ENCODE measurements at regions not wholly inside any gene's neighbourhood (a gene's known extent, or its start where the extent isn't known, plus 50 kb on each side); places are given as distances from the start of the nearest gene placed in this dataset.

DNA sequence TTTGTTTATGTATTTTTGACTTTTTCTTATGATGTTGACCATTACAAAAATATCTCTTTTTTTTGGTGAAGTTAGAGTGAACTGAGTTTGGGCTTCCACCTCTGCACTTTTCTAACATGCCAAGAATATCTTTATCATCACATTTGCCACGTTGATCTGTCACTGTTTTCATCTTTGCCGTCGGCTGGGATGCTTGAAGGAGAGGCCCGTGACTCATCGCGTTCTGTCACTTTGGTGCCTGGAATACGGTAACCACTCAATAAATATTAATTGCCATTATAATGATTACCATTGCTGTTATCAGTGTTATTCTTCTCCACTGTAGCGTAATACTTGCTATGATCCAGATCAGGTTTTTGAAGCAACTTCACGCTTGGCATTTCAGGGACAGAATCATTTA is 350.8 kb upstream of the PFKP start:
- ChIA-PET POLR2A (no interaction called here), CTCF (no interaction called here)
- no peak for DNase-seq (ENCODE audit: extremely low spot score)
- TF ChIP-seq SP1 (IDR thresholded peaks at IDR 0.05) (no peak), FOXM1 (IDR thresholded peaks at IDR 0.05; ENCODE audit: borderline replicate concordance) (no peak), FOXK2 (IDR thresholded peaks at IDR 0.05) (no peak), TARDBP (IDR thresholded peaks at IDR 0.05) (no peak), CTBP1 (IDR thresholded peaks at IDR 0.05; ENCODE audit: borderline replicate concordance) (no peak), NFRKB (IDR thresholded peaks at IDR 0.05) (no peak), SUZ12 (IDR thresholded peaks at IDR 0.05) (no peak), FOXA1 (IDR thresholded peaks at IDR 0.05) (no peak)
- TF ChIP-seq, protein P1, sequence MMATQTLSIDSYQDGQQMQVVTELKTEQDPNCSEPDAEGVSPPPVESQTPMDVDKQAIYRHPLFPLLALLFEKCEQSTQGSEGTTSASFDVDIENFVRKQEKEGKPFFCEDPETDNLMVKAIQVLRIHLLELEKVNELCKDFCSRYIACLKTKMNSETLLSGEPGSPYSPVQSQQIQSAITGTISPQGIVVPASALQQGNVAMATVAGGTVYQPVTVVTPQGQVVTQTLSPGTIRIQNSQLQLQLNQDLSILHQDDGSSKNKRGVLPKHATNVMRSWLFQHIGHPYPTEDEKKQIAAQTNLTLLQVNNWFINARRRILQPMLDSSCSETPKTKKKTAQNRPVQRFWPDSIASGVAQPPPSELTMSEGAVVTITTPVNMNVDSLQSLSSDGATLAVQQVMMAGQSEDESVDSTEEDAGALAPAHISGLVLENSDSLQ (IDR thresholded peaks at IDR 0.05): no peak

GRCh38 chr10:2714597-2714996 is 352.8 kb upstream of the PFKP start:
- ChIA-PET CTCF (no interaction called here), POLR2A (no interaction called here)
- no peak for DNase-seq (ENCODE audit: extremely low spot score)
- TF ChIP-seq, protein P1 (IDR thresholded peaks at IDR 0.05): no peak
- TF ChIP-seq SP1 (IDR thresholded peaks at IDR 0.05) (no peak), FOXK2 (IDR thresholded peaks at IDR 0.05) (no peak), L3MBTL2 (conservative IDR thresholded peaks at IDR 0.05) (no peak), ZNF384 (IDR thresholded peaks at IDR 0.05) (no peak), FOXM1 (IDR thresholded peaks at IDR 0.05; ENCODE audit: borderline replicate concordance) (no peak), LEF1 (IDR thresholded peaks at IDR 0.05; ENCODE audit: borderline replicate concordance) (no peak), BHLHE40 (IDR thresholded peaks at IDR 0.05; ENCODE audit: borderline replicate concordance) (no peak), ARNT (IDR thresholded peaks at IDR 0.05) (no peak)

GRCh38 chr10:2703953-2704352 is 363.4 kb upstream of the PFKP start:
- ChIA-PET CTCF (no interaction called here), POLR2A (no interaction called here)
- TF ChIP-seq SUZ12 (IDR thresholded peaks at IDR 0.05) (no peak), HDGF (IDR thresholded peaks at IDR 0.05; ENCODE audit: borderline replicate concordance) (no peak), L3MBTL2 (conservative IDR thresholded peaks at IDR 0.05) (no peak), ELF4 (IDR thresholded peaks at IDR 0.05) (no peak), FOXM1 (IDR thresholded peaks at IDR 0.05; ENCODE audit: borderline replicate concordance) (no peak)
- no peak for DNase-seq (ENCODE audit: extremely low spot score)

- POLR2A ChIA-PET: no interaction called here
- TF ChIP-seq L3MBTL2 (conservative IDR thresholded peaks at IDR 0.05) (no peak), TARDBP (IDR thresholded peaks at IDR 0.05) (no peak), BHLHE40 (IDR thresholded peaks at IDR 0.05; ENCODE audit: borderline replicate concordance) (no peak), SUZ12 (IDR thresholded peaks at IDR 0.05) (no peak), FOXM1 (IDR thresholded peaks at IDR 0.05; ENCODE audit: borderline replicate concordance) (no peak), SP1 (IDR thresholded peaks at IDR 0.05) (no peak), CTBP1 (IDR thresholded peaks at IDR 0.05; ENCODE audit: borderline replicate concordance) (no peak), ARNT (IDR thresholded peaks at IDR 0.05) (no peak), LEF1 (IDR thresholded peaks at IDR 0.05; ENCODE audit: borderline replicate concordance) (no peak)
- TF ChIP-seq, protein P1 (IDR thresholded peaks at IDR 0.05): no peak
- no peak for DNase-seq (ENCODE audit: extremely low spot score)
- CTCF ChIA-PET: no interaction called here
Observed at GRCh38 chr10:2701802-2702201, 365.5 kb upstream of the PFKP start.

DNA sequence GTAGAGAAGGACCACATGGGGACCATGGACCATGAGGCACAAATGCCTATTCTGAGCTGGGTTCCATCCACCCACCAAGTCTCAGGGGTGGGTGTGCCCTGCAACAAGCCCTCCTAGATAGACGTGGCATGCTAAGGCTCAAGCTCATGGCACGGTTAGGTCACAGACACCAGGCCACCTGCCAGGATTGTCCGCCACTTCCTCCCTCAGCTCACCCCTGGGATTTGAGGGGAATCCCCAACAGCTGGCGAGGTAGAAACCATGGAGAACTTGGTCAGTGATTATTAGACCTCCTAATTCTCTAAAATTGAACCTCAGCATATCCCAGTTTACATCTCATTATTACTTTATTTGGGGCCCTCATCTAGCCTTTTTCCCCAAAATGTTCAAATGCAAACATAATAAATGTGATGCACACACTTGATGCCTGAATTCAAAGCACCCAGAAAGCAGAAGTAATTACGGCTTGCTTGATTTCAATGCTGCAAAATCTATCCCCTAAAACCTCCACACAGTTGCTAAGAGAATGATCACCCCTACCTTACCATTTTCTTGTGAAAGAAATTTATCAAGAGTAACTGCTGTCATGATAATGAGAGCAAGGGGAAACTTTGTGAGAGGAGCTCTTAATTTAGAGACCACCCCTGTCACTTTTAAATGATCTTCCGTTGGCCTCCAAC is 366.6 kb upstream of the PFKP start:
- TF ChIP-seq LEF1 (IDR thresholded peaks at IDR 0.05; ENCODE audit: borderline replicate concordance) (no peak), SP1 (IDR thresholded peaks at IDR 0.05) (no peak), FOXA1 (IDR thresholded peaks at IDR 0.05) (no peak), FOXM1 (IDR thresholded peaks at IDR 0.05; ENCODE audit: borderline replicate concordance) (no peak), BHLHE40 (IDR thresholded peaks at IDR 0.05; ENCODE audit: borderline replicate concordance) (no peak), ARNT (IDR thresholded peaks at IDR 0.05) (no peak), CTBP1 (IDR thresholded peaks at IDR 0.05; ENCODE audit: borderline replicate concordance) (no peak), ZNF384 (IDR thresholded peaks at IDR 0.05) (no peak)
- TF ChIP-seq, protein P1 (IDR thresholded peaks at IDR 0.05): no peak
- POLR2A ChIA-PET: no interaction called here
- CTCF ChIA-PET: no interaction called here
- no peak for DNase-seq (ENCODE audit: extremely low spot score)

DNA sequence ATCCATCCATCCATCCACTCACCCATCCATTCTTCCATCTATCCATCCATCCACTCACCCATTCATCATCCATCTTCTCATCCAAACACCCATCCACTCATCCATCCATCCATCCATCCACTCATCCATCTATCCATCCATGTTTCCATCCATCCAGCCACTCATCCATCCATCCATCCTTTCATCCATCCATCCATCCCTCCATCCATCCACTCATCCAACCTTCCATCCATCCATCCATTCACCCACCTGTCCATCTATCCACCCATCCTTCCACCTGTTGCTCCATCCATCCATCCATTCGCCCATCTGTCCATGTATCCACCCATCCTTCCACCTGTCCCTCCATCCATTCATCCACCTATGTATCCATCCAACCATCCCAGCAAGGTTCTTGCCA is 378.4 kb upstream of the PFKP start:
- no peak for TF ChIP-seq BHLHE40 (IDR thresholded peaks at IDR 0.05; ENCODE audit: borderline replicate concordance)
- no peak for TF ChIP-seq CTBP1 (IDR thresholded peaks at IDR 0.05; ENCODE audit: borderline replicate concordance)
- no peak for TF ChIP-seq L3MBTL2 (conservative IDR thresholded peaks at IDR 0.05)
- TF ChIP-seq, protein P1 (IDR thresholded peaks at IDR 0.05): no peak
- no peak for TF ChIP-seq HDGF (IDR thresholded peaks at IDR 0.05; ENCODE audit: borderline replicate concordance)
- TF ChIP-seq ELF4 (IDR thresholded peaks at IDR 0.05): no peak
- no peak for TF ChIP-seq TARDBP (IDR thresholded peaks at IDR 0.05)
- no peak for TF ChIP-seq FOXM1 (IDR thresholded peaks at IDR 0.05; ENCODE audit: borderline replicate concordance)
- TF ChIP-seq FOXK2 (IDR thresholded peaks at IDR 0.05): no peak
- TF ChIP-seq FOXA1 (IDR thresholded peaks at IDR 0.05): no peak
- TF ChIP-seq NFRKB (IDR thresholded peaks at IDR 0.05): no peak
- no peak for TF ChIP-seq SUZ12 (IDR thresholded peaks at IDR 0.05)
- ChIA-PET CTCF (no interaction called here), POLR2A (no interaction called here)
- DNase-seq (ENCODE audit: extremely low spot score): no peak
